Activated CD4-positive, alpha-beta T cell treated with anti-CD3 and anti-CD28 coated beads for 24 hours (primary cell): ENCODE measurements at regions not wholly inside any gene's neighbourhood (a gene's known extent, or its start where the extent isn't known, plus 50 kb on each side); places are given as distances from the start of the nearest gene placed in this dataset.
A peak's percentile ranks its signal among the peaks of the same experiment; 100 is the strongest.

Experiments
- DNase-seq, 2 donors: peaks; one replicate each; pipeline ENCODE4 v3.0.0-alpha.2; 2020; ENCODE audit warnings: low read depth in 2 of 2

DNA sequence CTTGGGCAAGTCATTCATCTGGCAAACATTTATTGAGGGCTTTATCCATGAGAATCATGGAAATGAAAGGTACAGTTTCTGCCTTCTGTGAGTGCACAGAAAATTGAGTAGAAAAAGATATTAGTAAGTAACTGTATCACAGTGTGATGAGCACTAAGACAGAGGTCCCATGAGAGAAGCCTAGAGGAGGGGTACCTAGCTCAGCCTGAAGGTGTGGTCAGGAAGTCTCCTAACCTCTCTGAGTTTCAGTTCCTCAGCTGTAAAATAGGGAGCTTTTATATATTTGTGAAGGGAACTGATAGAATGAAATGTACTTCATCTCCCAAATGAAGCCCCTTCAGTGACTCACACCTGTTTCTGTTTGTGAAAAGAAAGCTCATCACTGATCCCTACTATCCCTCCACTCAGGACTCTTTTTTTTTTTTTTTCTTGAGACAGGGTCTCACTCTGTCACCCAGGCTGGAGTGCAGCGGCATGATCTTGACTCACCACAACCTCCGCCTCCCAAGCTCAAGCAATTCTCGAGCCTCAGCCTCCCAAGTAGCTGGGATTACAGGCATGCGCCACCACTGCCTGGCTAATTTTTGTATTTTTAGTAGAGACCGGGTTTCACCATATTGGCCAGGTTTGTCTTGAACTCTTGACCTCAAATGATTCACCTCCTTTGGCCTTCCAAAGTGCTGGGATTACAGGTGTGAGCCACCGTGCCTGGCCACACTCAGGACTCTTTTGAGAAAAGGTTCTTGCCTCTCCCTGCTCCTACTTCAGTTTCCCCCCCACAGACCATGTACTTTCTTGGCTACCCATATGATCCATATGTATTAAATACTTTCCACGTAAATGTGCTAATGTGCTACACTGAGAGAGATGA is 93.7 kb upstream of the FUT8 start:
- no peak for DNase-seq

DNA sequence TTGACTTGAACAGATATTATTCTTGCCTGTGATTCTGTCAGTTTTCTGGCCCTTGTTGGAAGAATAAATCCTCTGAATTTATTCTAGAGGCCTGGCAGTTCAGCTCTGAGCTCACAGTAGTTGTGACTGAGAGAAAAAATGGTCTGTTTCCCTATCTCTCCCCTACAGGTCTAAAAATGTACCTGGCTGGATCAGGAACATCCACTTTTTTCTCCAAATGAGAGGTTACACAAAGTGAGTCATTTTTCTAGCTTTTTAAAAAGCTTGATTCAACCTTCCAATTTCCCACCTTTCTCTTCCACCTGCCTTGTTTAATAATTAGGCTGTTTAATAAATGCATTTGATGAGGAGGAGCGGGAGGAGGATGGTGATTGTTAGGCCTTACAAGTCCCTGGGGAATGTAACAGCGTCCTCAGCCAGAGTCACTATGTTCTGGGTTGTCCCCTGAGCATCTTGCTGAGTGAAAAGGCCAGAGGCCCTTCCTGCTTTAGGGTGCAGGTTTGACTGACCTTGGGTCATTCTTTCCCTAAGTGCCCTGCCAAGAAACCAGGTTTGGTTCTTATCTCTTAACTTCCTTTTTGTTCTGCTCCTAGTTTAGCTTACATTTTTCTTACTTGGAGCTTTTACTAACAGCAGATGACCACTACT is 91.7 kb upstream of the FUT8 start:
- DNase-seq = no peak

DNA sequence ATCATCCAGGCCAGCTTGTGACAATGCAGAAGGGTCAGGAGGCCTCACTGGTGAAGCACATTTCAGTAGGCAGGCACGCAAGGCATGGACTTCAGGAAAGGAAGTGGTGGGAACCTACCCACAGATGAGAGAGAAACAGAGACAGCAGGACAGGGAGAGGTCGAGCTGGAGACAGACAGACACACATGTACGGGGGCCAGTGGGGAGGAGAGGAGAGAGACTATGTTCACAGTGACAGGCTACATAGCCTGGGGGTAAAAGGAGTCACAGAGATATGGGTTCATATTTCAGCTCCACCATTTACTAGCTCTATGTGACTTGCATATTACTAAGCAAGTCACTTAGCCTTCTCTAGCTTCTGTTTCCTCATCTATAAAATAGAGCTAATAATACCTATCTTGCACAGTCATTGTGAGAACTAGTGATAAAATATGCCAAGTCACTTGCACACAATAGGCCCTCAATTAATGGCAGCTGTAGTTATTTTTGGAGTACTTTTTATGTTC is 91.1 kb upstream of the FUT8 start:
- no peak for DNase-seq

DNA sequence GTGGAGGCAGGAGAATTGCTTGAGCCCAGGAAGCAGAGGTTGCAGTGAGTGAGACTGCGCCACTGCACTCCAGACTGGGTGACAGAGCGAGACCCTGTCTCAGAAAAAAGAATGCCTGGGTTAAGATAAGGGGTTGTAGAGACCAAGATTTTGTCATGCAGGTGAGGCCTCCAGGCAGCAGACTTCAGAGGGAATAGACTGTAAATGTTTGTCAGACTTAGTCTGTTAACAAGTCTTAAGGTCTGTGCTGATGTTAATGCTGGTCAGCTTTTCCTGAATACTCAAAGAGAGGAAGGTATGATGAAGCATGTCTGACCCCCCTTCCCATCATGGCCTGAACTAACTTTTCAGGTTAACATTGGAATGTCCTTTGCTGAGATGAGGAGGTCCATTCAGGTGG is 83.0 kb upstream of the FUT8 start:
- DNase-seq = no peak

DNA sequence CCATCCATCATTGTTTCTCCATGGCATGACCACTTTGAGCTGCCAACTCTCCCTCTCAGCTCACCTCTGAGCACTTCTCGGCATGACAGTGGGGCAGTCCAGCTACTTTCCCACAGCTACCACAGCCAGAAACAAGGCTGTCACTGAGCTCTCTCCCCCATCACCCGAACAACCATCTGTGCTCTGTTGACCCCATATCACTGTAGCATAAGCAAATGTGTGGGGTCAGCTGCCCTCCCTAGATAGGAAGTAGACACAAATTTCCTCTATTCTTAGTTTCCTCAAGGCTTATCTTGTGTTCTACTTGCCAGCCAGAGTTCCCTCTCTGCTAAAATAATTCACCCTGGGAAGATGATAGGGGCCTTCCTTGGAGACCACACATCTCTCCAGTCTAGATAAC is 82.6 kb upstream of the FUT8 start:
- no peak for DNase-seq

DNA sequence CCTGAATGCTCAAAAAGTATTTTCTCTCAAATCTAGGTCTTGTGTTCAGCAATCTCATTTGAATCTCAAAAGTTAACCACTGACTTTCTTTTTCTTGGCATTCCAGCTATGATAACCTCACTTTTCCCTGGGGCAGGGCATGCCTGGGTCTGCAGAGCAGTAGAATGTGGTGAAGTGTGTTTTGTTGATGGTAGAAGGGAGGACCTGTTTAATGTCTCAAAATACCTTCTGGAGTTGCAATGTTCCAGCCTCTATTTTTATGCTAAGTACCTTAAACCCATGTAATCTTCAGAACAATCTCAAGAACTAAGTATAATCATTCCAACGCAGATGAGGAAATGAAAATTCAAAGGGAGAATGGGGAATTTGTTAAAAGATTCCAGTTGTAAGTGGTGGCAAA is 82.1 kb upstream of the FUT8 start:
- DNase-seq = no peak

DNA sequence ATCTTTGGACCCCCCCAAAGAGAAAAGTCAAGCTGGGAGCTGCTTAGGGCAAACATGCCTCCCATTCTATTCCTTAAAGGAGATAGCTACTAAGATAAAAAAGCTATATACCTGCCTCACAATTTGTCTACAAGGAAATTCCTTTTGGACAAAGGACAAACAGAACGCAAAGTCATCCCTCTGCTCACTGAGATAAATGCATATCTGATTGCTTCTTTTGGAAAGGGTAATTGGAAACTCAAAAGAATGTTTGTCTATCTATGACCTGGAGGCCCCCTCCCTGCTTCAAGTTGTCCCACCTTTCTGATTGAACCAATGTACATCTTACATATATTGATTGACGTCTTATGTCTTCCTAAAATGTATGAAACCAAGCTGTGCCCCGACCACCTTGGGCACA is 80.9 kb upstream of the FUT8 start:
- DNase-seq = no peak

DNA sequence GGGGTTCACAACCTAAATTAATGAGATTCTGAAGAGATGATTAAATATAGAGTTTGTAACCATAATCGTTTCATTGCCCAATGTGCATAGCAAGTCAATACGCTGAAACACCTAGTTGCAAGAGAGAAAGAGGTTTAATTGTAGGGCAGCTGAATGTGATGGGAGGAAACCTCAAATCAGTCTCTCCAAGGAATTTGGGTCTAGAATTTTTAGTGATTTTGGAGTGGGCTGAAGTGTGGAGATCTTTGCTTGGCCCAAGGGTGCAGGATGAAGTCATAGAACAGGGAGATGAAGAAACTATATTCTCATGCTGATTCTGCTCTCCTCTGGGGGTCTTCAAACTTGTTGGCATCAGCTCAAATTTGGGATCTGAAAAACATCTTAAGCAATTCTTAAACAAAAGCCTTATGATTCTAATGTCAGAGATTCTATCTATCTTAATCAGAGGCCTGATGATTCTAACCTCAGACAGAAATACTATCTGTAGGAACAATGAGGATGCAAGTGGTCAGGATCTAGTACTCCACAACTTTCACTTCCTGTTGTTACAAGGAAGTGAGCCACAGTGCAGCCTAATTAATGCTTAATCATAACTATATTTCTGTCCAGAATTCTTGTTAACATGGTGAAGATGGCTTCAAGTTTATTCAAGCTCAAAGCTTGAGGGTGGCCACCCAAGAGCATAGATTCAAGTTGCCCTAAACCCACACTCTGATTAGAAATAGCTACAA is 80.2 kb upstream of the FUT8 start:
- no peak for DNase-seq

DNA sequence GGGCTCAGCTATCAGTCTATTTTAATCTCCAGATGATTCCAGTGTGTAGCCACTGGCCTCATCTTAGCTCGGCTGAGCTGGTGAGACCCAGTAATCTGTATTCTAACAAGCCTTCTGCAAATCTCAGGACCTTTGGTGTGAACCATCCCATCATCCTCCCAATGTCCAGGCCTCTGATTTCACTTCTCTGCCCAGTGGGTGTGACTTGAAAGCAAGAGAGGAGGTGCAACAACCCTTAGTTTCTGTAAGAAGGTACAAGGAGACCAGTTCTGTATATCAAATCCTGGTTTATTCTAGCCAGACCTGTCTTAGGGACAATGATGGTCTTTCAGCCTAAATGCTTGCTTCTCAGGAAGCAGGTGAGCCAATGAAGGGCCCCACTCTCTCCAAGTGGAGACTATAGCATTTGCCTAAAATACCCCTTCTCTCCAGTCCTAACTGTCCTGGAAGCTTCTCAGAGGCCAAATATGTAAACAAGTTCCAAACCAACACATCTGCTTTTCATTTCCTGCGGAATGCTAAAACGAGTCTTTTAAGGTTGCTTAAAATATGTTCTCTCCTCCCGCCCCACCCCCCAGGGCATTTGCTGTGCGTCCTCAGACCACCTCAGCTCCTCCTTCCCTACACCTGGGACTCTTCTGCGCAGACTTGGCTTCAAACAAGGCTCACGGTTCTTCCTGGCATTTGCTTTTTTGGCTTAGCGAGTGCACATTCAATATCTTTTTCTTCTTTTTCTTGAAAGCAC is 78.4 kb upstream of the FUT8 start:
- DNase-seq = no peak

DNA sequence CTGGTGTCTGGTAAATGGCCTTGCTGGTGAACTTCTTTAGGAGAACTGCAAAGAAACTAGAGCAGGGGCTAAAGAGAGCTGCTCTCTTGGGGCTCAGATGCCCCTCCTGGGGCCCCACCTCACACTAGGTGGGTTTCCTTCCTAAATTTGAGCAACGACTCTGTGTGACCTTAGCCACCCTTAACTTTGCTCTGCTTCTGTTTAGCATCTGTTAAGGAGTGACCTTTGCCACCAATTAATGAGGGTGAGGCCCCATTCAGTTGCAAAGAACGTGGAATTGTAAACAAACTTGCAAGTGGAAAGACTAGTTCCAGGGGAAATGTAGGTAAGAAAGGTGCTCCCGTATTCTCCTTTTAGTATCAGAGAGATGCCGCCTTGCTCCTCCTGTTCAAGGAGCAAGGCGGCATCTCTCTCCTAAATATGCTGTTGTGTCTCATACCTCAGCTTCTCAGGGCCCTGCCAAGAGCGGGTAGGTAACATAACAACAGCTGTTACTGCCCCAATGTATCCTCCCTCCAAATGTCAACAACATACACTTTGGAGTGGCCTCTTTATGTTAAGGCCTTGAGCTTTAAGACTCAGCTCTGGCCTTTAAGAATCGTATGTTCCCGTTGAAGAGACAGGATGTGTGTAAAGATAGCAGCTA is 77.6 kb upstream of the FUT8 start:
- DNase-seq = no peak

DNA sequence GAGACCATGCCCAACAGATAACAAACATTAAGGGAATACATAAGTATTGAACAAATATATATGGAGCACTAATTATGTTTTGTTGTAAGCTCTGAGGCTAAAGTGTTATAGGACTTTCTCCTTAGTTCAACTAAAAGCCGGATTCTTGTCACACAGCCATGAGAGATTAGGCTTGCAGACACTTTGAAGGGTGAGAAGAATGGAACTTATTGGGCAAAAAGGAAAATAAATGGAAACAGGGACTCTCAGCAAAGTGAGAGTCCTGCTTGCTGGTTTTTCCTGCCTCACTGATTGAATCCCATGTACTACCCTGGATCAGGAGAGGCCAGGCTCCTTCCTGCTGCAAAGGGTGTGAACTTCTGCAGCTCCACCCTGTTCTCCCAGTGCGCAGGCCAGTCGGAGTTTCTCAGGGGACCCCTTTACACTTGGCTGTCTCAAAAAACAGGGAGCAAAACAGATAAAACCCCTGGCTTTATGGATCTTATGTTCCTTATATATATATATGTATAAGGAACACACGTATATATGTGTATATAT is 77.1 kb upstream of the FUT8 start:
- DNase-seq = no peak

DNA sequence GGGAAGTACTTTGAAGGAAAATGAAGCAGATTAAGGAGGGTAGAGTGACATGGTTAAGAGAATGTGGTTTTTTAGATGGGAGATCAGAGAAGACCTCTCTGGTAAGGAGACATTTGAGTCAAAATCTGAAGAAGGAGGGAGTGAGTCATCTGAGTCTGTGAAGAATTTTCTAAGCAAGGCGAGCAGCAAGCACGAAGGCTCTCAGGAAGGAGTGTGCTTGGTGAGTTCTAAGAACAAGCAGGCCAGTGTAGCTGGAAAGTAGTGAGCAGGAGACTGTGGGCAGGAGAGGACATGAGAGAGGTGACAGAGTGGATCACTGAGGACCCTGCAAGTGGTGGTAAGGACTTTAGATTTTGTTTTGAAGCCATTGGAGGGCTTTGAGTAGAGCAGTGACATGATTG is 76.3 kb upstream of the FUT8 start:
- peak; percentile 25 to 28 for DNase-seq

DNA sequence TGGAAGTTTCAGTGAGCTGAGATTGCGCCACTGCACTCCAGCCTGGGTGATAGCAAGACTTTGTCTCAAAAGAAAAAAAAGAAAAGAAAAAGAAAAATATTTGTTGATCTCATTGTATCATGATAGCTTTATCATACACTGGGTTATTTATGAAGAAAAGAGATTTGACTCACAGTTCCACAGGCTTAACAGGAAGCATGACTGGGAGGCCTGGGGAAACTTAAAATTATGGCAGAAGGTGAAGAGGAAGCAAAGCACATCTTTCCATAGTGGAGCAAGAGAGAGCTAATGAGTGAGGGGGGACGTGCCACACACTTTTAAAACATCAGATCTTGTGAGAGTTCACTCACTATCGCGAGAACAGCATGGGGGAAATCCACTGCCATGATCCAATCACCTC is 72.7 kb upstream of the FUT8 start:
- DNase-seq = no peak

DNA sequence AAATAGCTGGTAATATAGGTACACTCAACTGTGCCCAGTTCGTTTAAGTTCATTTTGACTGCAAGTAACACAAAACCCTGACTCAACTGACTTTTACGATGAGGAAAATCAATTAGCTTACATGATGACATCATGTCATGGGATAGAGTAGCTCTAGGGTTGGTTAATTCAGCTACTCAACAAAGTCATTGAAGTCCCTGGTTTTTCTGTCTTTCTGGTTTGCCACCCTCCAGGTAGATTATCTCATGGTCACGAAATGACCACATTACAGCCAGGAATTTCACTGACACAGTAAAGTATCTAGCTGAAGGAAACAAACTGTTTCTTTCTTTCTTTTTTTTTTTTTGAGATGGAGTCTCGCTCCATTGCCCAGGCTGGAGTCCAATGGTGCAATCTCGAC is 68.5 kb upstream of the FUT8 start:
- DNase-seq = no peak

DNA sequence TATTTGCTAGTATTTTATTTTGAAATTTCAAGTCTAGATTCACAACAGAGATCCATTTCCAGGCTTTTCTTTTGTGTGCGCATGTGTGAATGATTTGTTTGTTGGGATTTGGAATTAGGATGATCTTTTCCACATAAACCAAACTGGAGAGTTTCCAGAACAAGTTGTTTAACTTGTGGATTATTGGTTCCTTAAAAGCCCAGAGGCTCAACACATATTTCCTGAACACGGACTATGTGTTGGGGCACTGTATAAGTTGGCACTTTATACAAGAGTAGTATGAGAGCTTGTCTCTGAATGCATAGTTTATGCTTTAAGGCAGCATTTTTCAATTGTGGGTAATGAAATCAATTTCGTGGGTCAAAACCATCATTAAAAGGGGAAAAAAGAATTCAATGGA is 67.3 kb upstream of the FUT8 start:
- DNase-seq = no peak

DNA sequence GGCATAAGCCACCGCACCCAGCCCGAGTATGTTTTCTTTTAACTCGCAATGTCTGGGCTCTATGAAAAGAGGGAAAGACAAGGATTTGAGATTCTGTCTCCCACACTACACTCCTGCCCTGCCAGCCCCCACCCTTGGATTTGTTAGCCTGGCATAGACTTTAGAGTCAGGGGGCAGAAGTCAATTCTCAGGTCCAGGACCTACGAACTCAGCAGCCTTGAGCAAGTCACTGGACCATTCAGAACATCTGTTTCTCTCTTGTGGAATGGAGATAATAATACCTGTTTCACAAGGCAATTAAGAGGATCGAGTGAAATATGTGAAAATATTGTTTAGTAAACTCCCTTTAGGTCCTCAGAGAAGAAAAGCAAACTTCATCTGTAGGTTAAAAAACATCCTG is 66.1 kb upstream of the FUT8 start:
- DNase-seq = no peak

DNA sequence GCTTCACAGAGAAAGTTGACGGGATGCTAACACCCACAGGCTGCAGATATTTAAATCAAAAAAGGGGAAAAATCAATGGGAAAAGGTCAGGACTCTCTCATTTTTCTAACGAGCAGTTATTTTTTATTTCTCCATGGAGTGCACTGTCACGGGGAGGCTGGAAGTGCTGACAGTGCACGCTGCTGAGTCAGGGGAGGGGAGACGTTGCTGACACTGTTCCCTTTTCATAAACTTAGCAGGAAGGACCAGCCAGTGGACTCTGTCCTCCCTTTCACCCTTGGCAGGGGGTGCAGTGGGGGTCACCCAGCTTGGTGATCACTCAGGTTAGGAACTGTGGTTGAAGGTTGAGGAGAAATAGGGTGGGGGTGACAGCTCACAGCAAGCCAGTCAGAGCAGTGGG is 65.6 kb upstream of the FUT8 start:
- no peak for DNase-seq

DNA sequence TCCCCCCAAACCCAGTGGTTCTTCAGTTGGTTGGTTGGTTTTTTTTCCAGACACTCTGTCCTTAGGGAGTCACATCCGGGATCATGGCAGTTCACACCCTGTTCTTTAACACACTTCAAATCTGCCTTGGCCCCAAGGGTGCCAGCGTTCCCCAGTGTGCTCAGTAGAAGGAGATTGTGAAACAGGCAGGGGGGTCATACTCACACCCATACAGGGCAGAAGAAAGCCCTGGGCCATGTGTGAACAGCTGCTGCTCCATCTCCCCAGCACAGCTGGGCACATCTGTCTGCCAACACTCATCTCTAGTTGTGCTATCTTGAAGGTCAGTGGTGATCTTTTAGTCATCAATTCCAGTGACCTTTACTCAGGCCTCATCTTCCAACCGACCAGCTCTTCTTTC is 64.4 kb upstream of the FUT8 start:
- DNase-seq = no peak

DNA sequence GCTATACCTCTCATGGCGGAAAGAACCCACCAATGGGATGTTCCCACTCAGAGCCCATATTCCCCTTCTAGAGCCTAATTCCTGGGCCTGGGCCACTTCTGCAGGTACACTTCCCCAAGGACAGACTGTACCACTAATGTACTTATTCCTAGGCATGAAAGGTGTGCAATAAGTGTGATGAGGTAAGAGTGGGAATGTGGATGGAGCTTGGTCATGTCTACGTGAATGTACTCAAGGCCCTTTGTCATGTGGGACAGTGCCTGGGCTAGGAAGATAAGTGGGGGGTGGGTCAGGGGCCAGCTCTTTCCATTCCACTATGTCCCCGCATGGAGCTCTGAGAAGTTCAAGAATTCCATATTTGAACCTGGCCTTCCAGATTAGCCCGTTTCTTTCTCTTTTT is 63.4 kb upstream of the FUT8 start:
- DNase-seq = no peak

DNA sequence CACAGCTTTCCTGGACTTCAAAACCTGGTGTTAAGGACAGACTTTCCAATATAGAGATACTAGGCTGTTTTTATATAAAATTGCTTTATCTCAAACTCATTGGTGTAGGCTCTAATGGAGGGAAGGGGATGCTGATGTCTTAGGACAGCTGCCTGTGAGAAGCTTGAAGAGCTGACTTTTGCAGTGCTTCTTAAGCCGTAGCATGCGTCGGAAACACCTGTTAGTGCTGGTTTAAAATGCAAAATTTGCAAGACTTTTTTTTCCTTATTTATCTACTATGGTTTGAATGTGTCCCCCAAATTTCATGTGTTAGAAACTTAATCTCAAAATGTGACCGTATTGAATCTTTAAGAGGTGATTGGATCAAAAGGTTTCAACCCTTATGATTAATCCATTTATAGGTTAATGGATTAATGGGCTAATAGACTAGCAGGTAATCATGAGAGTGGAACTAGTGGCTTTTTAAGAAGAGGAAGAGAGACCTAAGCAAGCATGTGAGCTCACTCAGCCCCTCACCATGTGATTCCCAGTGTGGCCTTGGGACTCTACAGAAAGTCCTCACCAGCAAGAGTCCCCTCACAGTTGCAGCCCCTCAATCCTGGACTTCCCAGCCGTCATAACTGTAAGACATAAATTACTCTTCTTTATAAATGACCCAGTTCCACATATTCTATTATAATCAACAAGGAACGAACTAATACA is 60.9 kb upstream of the FUT8 start:
- no peak for DNase-seq
